H1 (cell line): ENCODE measurements at regions not wholly inside any gene's neighbourhood (a gene's known extent, or its start where the extent isn't known, plus 50 kb on each side); places are given as distances from the start of the nearest gene placed in this dataset.

Source experiments
- PHF8 ChIP-seq: fragments of 200-600 bp; sonication (generic); conservative IDR thresholded peaks from 2 replicates; pipeline ENCODE4 v1.7.1; 2012; ENCODE audit warnings: low read depth, mild to moderate bottlenecking, inconsistent platforms, low read length, moderate library complexity

DNA sequence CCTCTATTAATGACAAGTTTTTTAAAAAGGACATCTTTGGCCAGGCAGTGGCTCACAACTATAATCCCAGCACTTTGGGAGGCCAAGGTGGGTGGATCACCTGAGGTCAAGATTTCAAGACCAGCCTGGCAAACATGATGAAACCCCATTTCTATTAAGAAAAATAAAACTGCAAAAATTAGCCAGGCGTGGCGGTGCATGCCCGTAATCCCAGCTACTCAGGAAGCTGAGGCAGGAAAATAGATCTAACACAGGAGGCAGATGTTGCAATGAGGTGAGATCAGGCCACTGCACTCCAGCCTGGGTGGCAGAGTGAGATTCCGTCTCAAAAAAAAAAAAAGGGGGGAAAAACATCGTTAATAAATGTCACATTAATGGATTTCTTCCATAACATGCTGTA lies 1805.4 kb downstream of the C4orf33 start (continued):
- TF ChIP-seq PHF8, result no peak
